GM12891 (cell line): ENCODE measurements at regions not wholly inside any gene's neighbourhood (a gene's known extent, or its start where the extent isn't known, plus 50 kb on each side); places are given as distances from the start of the nearest gene placed in this dataset.

Experiments
- DNase-seq: peaks from one replicate; pipeline ENCODE4 v3.0.0; 2011; ENCODE audit warnings: low spot score; ENCODE audit not compliant: insufficient read length
- FAIRE-seq: peaks from 2 replicates; lab custom pipeline; 2011; peaks lifted over from hg19 to GRCh38; lab: Jason Lieb, UNC
- PAX5 ChIP-seq: IDR thresholded peaks from 2 replicates; pipeline ENCODE4 v1.6.1; 2011; ENCODE audit warnings: low read length, moderate library complexity, mild to moderate bottlenecking; ENCODE audit not compliant: insufficient read depth, severe bottlenecking
- POLR2A ChIP-seq: IDR thresholded peaks from 2 replicates; pipeline ENCODE4 v1.6.1; 2011; ENCODE audit warnings: low read depth, low read length, control low read depth
- POLR2AphosphoS5 ChIP-seq: IDR thresholded peaks from 2 replicates; pipeline ENCODE4 v1.6.1; 2011; ENCODE audit warnings: low read depth, low read length, control low read depth
- POU2F2 ChIP-seq: IDR thresholded peaks from 2 replicates; pipeline ENCODE4 v1.6.1; 2011; ENCODE audit warnings: low read depth, mild to moderate bottlenecking, control low read depth, low read length, moderate library complexity
- SPI1 ChIP-seq: IDR thresholded peaks from 2 replicates; pipeline ENCODE4 v1.6.1; 2011; ENCODE audit warnings: low read depth, low read length, control low read depth
- TAF1 ChIP-seq: IDR thresholded peaks from 2 replicates; pipeline ENCODE4 v1.6.1; 2011; ENCODE audit warnings: low read depth, low read length, control low read depth

GRCh38 chr6:14426281-14426680 lies 308.7 kb downstream of the CD83 start:
- TF ChIP-seq TAF1: no peak
- no peak for FAIRE-seq
- DNase-seq: no peak

- no peak for DNase-seq
- no peak for TF ChIP-seq POLR2A
- TF ChIP-seq SPI1: no peak
- no peak for TF ChIP-seq POU2F2
- no peak for TF ChIP-seq PAX5
- no peak for TF ChIP-seq TAF1
- no peak for TF ChIP-seq POLR2AphosphoS5
- FAIRE-seq: no peak
Measured at GRCh38 chr6:14428269-14428668, 310.7 kb downstream of the CD83 start.

GRCh38 chr6:14429396-14429795 lies 311.8 kb downstream of the CD83 start:
- FAIRE-seq (no peak), DNase-seq (no peak)
- TF ChIP-seq POLR2A (no peak), PAX5 (no peak), POLR2AphosphoS5 (no peak), TAF1 (no peak), POU2F2 (no peak), SPI1 (no peak)

- DNase-seq (no peak), FAIRE-seq (no peak)
- TF ChIP-seq PAX5 (no peak), POLR2A (no peak), POLR2AphosphoS5 (no peak), TAF1 (no peak), POU2F2 (no peak), SPI1 (no peak)
Measured at GRCh38 chr6:14430218-14430617, 312.6 kb downstream of the CD83 start.

GRCh38 chr6:14431385-14432330 lies 314.1 kb downstream of the CD83 start:
- no peak for DNase-seq
- no peak for TF ChIP-seq POLR2A
- no peak for TF ChIP-seq SPI1
- no peak for TF ChIP-seq TAF1
- no peak for TF ChIP-seq POLR2AphosphoS5
- TF ChIP-seq POU2F2: no peak
- TF ChIP-seq PAX5: no peak
- FAIRE-seq: no peak

DNA sequence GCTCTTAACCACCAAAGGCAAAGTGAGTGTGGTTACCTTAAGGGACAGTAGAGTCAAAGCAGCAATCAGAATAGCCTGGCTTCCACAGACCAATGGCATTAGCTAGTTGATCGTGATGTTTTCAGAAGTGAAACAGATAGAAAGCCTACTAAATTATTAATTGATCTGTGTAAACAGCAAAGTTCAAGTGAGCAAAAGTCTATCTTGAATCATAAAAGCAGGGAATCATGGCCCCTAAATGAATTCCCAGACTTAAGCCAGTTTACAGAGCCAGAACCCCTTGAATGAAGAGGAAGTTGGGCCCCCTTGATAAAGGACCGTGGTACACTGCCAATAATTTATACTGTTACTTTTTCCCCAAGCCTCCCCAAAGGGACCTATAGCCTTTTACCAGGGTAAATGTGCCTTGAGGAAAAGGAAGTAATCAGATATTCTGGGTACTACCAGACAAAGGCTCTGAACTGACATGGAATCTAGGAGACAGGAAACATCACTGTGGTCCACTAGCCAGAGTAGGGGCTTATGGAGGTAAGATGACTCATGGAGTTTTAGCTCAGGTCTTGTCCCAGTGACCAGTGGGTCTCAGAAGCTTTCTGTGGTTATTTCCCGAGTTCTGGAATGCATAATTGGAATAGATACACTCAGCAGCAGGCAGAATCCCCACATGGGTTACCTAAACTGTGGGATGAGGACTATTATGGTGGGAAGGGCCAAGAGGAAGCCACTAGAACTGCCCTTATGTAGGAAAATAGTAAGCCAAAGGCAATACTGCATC lies 317.5 kb downstream of the CD83 start:
- DNase-seq (no peak), FAIRE-seq (no peak)
- no peak for TF ChIP-seq TAF1
- TF ChIP-seq PAX5: no peak
- no peak for TF ChIP-seq POLR2A
- no peak for TF ChIP-seq POLR2AphosphoS5
- TF ChIP-seq SPI1: no peak
- no peak for TF ChIP-seq POU2F2

- DNase-seq (no peak), FAIRE-seq (no peak)
- no peak for TF ChIP-seq POU2F2
- no peak for TF ChIP-seq PAX5
- TF ChIP-seq SPI1: no peak
- TF ChIP-seq TAF1: no peak
- TF ChIP-seq POLR2A: no peak
- TF ChIP-seq POLR2AphosphoS5: no peak
Measured at GRCh38 chr6:14436592-14437132, 319.1 kb downstream of the CD83 start.

- TF ChIP-seq POLR2AphosphoS5: no peak
- TF ChIP-seq SPI1: no peak
- TF ChIP-seq TAF1: no peak
- no peak for TF ChIP-seq POLR2A
- TF ChIP-seq PAX5: no peak
- TF ChIP-seq POU2F2: no peak
- DNase-seq: no peak
- FAIRE-seq: no peak
Measured at GRCh38 chr6:14439419-14439818, 321.8 kb downstream of the CD83 start.

- no peak for DNase-seq
- FAIRE-seq: no peak
- TF ChIP-seq PAX5 (no peak), POLR2A (no peak), POLR2AphosphoS5 (no peak), SPI1 (no peak), POU2F2 (no peak), TAF1 (no peak)
Measured at GRCh38 chr6:14440215-14440910, 322.8 kb downstream of the CD83 start.
